Vagina (tissue), 2 donors: ENCODE measurements at regions not wholly inside any gene's neighbourhood (a gene's known extent, or its start where the extent isn't known, plus 50 kb on each side); places are given as distances from the start of the nearest gene placed in this dataset.

ENCODE experiments used
- DNase-seq, 2 donors: peaks; one replicate each; pipeline ENCODE4 v3.0.0-alpha.2; 2017; ENCODE audit errors: extremely low spot score in 2 of 2
- H3K27ac ChIP-seq: fragments of 200-600 bp; sonication (generic); one replicate; pipeline ENCODE4 v1.5.1; 2019
- H3K27me3 ChIP-seq: fragments of 200-600 bp; sonication (generic); one replicate; pipeline ENCODE4 v1.5.1; 2019
- H3K36me3 ChIP-seq, 2 donors: fragments of 200-600 bp; sonication (generic); one replicate each; pipeline ENCODE4 v1.5.1; 2017 to 2019
- H3K4me1 ChIP-seq: fragments of 200-600 bp; sonication (generic); one replicate; pipeline ENCODE4 v1.5.1; 2019
- H3K4me3 ChIP-seq, 2 donors: fragments of 200-600 bp; sonication (generic); 1 replicate in 1 of 2; 2 replicates in 1 of 2; pipeline ENCODE4 v1.5.1; 2016 to 2019
- H3K9me3 ChIP-seq: fragments of 200-600 bp; sonication (generic); one replicate; pipeline ENCODE4 v1.5.1; 2019
- POLR2A ChIP-seq, 2 donors: fragments of 450-650 bp; IDR thresholded peaks; one replicate each; pipeline ENCODE4 v1.6.1; 2017; ENCODE audit warnings: antibody characterized with exemption in 2 of 2, mild to moderate bottlenecking in 2 of 2, moderate library complexity in 2 of 2
- POLR2AphosphoS5 ChIP-seq, 2 donors: sonication (generic); formaldehyde crosslinking; IDR thresholded peaks; one replicate each; pipeline ENCODE4 v1.9.0; 2017; ENCODE audit warnings: antibody characterized with exemption in 2 of 2, mild to moderate bottlenecking in 2 of 2, low read depth in 1 of 2; ENCODE audit not compliant: insufficient read depth in 1 of 2
- intact Hi-C: fragments of 100-400 bp; cut with DNase I; formaldehyde crosslinking; loops from one replicate; pipeline ENCODE4 v1.15.1; 2023
- TF ChIP-seq, protein P1 (sequence below), 3 experiments: fragments of 450-650 bp in 2 of 3; fragments of 200-600 bp in 1 of 3; sonication (generic) in 1 of 3; IDR thresholded peaks; one replicate each; pipeline ENCODE4 v1.5.1; 2017 to 2019; ENCODE audit warnings: antibody characterized with exemption in 3 of 3, mild to moderate bottlenecking in 2 of 3, moderate library complexity in 2 of 3

GRCh38 chr21:38993561-38993960, 187.8 kb downstream of the ETS2 start:
- peaks cover 58% of the 10 kb centered on the region for H3K4me1 ChIP-seq
- peak overlapping the region; percentile 17 for H3K27ac ChIP-seq
- H3K36me3 ChIP-seq, result no peaks in the 10 kb centered on the region
- TF ChIP-seq POLR2AphosphoS5 (IDR thresholded peaks at IDR 0.05; ENCODE audit: insufficient read depth in 1 of 2, low read depth in 1 of 2) (no peak), POLR2A (IDR thresholded peaks at IDR 0.05) (no peak)
- TF ChIP-seq, protein P1, sequence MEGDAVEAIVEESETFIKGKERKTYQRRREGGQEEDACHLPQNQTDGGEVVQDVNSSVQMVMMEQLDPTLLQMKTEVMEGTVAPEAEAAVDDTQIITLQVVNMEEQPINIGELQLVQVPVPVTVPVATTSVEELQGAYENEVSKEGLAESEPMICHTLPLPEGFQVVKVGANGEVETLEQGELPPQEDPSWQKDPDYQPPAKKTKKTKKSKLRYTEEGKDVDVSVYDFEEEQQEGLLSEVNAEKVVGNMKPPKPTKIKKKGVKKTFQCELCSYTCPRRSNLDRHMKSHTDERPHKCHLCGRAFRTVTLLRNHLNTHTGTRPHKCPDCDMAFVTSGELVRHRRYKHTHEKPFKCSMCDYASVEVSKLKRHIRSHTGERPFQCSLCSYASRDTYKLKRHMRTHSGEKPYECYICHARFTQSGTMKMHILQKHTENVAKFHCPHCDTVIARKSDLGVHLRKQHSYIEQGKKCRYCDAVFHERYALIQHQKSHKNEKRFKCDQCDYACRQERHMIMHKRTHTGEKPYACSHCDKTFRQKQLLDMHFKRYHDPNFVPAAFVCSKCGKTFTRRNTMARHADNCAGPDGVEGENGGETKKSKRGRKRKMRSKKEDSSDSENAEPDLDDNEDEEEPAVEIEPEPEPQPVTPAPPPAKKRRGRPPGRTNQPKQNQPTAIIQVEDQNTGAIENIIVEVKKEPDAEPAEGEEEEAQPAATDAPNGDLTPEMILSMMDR (IDR thresholded peaks at IDR 0.05), result no peak
- no peaks in the 10 kb centered on the region for H3K27me3 ChIP-seq
- no peaks in the 10 kb centered on the region for H3K9me3 ChIP-seq
- no peak for DNase-seq
- intact Hi-C loops, result no loop called here
- no peak overlapping the region for H3K4me3 ChIP-seq

GRCh38 chr21:38992737-38993136, 187.0 kb downstream of the ETS2 start:
- intact Hi-C loops, result no loop called here
- peak overlapping the region; percentile 66 for H3K27ac ChIP-seq
- no peaks in the 10 kb centered on the region for H3K9me3 ChIP-seq
- H3K4me1 ChIP-seq, result peaks cover 67% of the 10 kb centered on the region
- no peak for DNase-seq
- no peak overlapping the region for H3K4me3 ChIP-seq
- TF ChIP-seq POLR2A (IDR thresholded peaks at IDR 0.05), result no peak
- TF ChIP-seq, protein P1 (IDR thresholded peaks at IDR 0.05), result no peak
- TF ChIP-seq POLR2AphosphoS5 (IDR thresholded peaks at IDR 0.05; ENCODE audit: insufficient read depth in 1 of 2, low read depth in 1 of 2), result no peak
- H3K27me3 ChIP-seq, result no peaks in the 10 kb centered on the region
- H3K36me3 ChIP-seq, result no peaks in the 10 kb centered on the region

DNA sequence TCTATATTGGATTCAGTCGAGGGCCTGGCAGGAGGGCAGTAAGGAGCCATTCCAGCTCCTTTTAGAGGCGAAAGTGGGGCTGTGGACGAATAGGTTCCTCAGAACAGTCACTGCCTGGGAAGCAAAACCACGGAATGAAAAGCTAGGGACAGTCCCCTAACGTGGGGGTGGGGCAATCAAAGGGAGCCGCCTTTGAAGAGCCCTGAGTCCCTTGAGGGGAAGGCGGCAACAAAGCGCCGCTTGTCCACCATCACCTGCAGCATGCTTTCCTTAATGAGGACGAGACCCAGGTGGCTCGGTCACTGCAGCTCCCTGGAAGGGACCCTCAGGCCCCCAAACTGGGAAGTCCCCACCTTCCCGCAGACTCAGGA, 184.7 kb downstream of the ETS2 start:
- TF ChIP-seq POLR2AphosphoS5 (IDR thresholded peaks at IDR 0.05; ENCODE audit: insufficient read depth in 1 of 2, low read depth in 1 of 2) (peak; percentile 2 to 4), POLR2A (IDR thresholded peaks at IDR 0.05) (no peak)
- H3K9me3 ChIP-seq, result no peaks in the 10 kb centered on the region
- H3K4me3 ChIP-seq, result no peak overlapping the region
- H3K27me3 ChIP-seq, result no peaks in the 10 kb centered on the region
- H3K36me3 ChIP-seq, result no peaks in the 10 kb centered on the region
- peak overlapping the region; percentile 66 for H3K27ac ChIP-seq
- H3K4me1 ChIP-seq, result peaks cover 86% of the 10 kb centered on the region
- intact Hi-C loops, result no loop called here
- no peak for DNase-seq

GRCh38 chr21:38989745-38990423, 184.2 kb downstream of the ETS2 start:
- H3K9me3 ChIP-seq, result no peaks in the 10 kb centered on the region
- peaks cover 91% of the 10 kb centered on the region for H3K4me1 ChIP-seq
- H3K4me3 ChIP-seq, result no peak overlapping the region
- intact Hi-C loops, result loop anchor here (10.0 kb wide), 1 partner anchor 65 kb away; no protein-coding TSS in a partner anchor
- no peaks in the 10 kb centered on the region for H3K36me3 ChIP-seq
- no peaks in the 10 kb centered on the region for H3K27me3 ChIP-seq
- TF ChIP-seq POLR2AphosphoS5 (IDR thresholded peaks at IDR 0.05; ENCODE audit: insufficient read depth in 1 of 2, low read depth in 1 of 2), result peak; percentile 49 to 60
- no peak for TF ChIP-seq POLR2A (IDR thresholded peaks at IDR 0.05)
- peak overlapping the region; percentile 66 for H3K27ac ChIP-seq
- DNase-seq, result no peak

DNA sequence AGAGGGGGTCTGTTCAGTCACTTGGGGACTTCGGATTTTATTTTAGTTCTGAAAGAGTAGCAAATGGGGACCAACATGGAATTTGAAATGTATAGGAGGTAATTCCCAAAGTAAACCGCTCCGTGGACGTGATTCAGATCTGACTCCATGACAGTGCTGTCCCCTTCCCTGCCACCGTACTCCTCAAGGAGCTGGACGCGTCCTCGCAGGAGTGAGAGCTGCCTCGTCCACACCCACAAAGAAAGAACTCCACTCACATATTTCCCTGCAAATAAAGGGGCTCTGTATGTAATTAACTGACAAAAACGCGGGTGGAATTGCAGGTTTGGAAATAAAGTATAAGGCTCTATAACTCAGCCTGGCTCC, 183.6 kb downstream of the ETS2 start:
- Histone ChIP-seq H3K27me3 (no peaks in the 10 kb centered on the region), H3K9me3 (no peaks in the 10 kb centered on the region), H3K27ac (peak overlapping the region; percentile 66), H3K36me3 (no peaks in the 10 kb centered on the region), H3K4me1 (peaks cover 96% of the 10 kb centered on the region), H3K4me3 (no peak overlapping the region)
- DNase-seq, result no peak
- intact Hi-C loops, result loop anchor here (10.0 kb wide), 1 partner anchor 65 kb away; no protein-coding TSS in a partner anchor
- TF ChIP-seq, protein P1 (IDR thresholded peaks at IDR 0.05), result no peak
- TF ChIP-seq POLR2A (IDR thresholded peaks at IDR 0.05) (no peak), POLR2AphosphoS5 (IDR thresholded peaks at IDR 0.05; ENCODE audit: insufficient read depth in 1 of 2, low read depth in 1 of 2) (no peak)
